ENCODE measurements at regions not wholly inside any gene's neighbourhood (a gene's known extent, or its start where the extent isn't known, plus 50 kb on each side); places are given as distances from the start of the nearest gene placed in this dataset.
A peak's percentile ranks its signal among the peaks of the same experiment; 100 is the strongest.

DNA sequence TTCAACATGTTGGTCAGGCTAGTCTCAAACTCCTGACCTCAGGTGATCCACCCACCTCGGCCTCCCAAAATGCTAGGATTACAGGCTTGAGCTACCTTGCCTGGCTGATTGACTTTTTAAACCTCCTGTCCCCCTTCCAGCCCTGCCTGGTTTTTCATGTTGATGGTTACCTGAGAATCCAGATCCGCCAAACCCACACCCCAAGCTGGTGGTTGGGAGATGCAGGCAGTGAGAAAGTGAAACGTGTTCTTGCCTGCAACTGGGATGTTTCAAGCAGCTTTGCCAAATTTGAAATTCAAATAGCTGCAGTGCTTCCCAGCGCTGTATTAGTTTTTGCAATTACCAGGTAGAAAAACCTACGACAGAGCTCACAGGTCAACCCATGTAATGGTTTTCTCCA is 238.3 kb upstream of the PWP1 start:
- Histone ChIP-seq H3K4me1 (ENCODE audit: insufficient read depth, low read length, poor library complexity, severe bottlenecking) (peaks cover 9% of the 10 kb centered on the region), H3K27me3 (replicated peaks; ENCODE audit: insufficient read depth, low read depth, low read length, poor library complexity) (no peaks in the 10 kb centered on the region), H3K36me3 (ENCODE audit: insufficient read depth, low read length, poor library complexity, severe bottlenecking) (no peaks in the 10 kb centered on the region), H3K27ac (ENCODE audit: low read depth, low read length, poor library complexity, severe bottlenecking) (no peak overlapping the region), H3K9me3 (ENCODE audit: low read depth, low read length, poor library complexity, severe bottlenecking) (no peaks in the 10 kb centered on the region), H3K4me3 (ENCODE audit: low read depth, low read length, poor library complexity, severe bottlenecking) (no peak overlapping the region)
- no peak for DNase-seq (ENCODE audit: low spot score)
- TF ChIP-seq EZH2 (IDR thresholded peaks at IDR 0.05; ENCODE audit: borderline replicate concordance, low read depth, low read length, poor library complexity, severe bottlenecking) = no peak
- TF ChIP-seq, protein P1, sequence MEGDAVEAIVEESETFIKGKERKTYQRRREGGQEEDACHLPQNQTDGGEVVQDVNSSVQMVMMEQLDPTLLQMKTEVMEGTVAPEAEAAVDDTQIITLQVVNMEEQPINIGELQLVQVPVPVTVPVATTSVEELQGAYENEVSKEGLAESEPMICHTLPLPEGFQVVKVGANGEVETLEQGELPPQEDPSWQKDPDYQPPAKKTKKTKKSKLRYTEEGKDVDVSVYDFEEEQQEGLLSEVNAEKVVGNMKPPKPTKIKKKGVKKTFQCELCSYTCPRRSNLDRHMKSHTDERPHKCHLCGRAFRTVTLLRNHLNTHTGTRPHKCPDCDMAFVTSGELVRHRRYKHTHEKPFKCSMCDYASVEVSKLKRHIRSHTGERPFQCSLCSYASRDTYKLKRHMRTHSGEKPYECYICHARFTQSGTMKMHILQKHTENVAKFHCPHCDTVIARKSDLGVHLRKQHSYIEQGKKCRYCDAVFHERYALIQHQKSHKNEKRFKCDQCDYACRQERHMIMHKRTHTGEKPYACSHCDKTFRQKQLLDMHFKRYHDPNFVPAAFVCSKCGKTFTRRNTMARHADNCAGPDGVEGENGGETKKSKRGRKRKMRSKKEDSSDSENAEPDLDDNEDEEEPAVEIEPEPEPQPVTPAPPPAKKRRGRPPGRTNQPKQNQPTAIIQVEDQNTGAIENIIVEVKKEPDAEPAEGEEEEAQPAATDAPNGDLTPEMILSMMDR (conservative IDR thresholded peaks at IDR 0.05; ENCODE audit: low read depth, low read length) = no peak
- intact Hi-C loops (cut with micrococcal nuclease; ENCODE audit: unreplicated experiment) = no loop called here
- ChIA-PET CTCF (no interaction called here), POLR2A (ENCODE audit: low non-redundant PET) (no interaction called here)
- no TSS peak for BruUV-seq (replicated peaks)

DNA sequence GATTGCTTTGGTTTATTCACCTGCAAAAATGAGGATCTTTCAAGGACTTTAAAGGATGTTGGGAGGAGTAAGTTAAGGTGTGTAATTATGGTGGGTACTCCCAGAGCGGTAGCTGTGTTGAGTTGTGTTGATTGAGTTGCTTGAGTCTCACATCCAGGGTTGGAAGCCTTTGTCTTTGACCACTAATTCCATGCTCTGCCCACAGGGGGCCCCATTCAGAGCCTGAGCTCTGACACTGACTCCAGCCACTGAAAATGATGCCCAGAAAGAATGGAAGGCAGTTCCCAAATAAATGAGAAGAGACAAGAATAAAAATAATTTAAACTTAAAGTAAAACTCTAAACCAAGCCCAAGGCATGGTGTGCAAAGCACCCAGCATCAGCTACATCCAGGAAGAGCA is 237.4 kb upstream of the PWP1 start:
- TF ChIP-seq EZH2 (IDR thresholded peaks at IDR 0.05; ENCODE audit: borderline replicate concordance, low read depth, low read length, poor library complexity, severe bottlenecking) = no peak
- TF ChIP-seq, protein P1 (conservative IDR thresholded peaks at IDR 0.05; ENCODE audit: low read depth, low read length) = peak; percentile 49
- H3K36me3 ChIP-seq (ENCODE audit: insufficient read depth, low read length, poor library complexity, severe bottlenecking) = no peaks in the 10 kb centered on the region
- DNase-seq (ENCODE audit: low spot score) = peak; percentile 23
- POLR2A ChIA-PET (ENCODE audit: low non-redundant PET) = no interaction called here
- no peak overlapping the region for H3K27ac ChIP-seq (ENCODE audit: low read depth, low read length, poor library complexity, severe bottlenecking)
- intact Hi-C loops (cut with micrococcal nuclease; ENCODE audit: unreplicated experiment) = no loop called here
- CTCF ChIA-PET = no interaction called here
- peaks cover under 1% of the 10 kb centered on the region for H3K4me1 ChIP-seq (ENCODE audit: insufficient read depth, low read length, poor library complexity, severe bottlenecking)
- H3K27me3 ChIP-seq (replicated peaks; ENCODE audit: insufficient read depth, low read depth, low read length, poor library complexity) = no peaks in the 10 kb centered on the region
- BruUV-seq (replicated peaks) = no TSS peak
- H3K4me3 ChIP-seq (ENCODE audit: low read depth, low read length, poor library complexity, severe bottlenecking) = no peak overlapping the region
- H3K9me3 ChIP-seq (ENCODE audit: low read depth, low read length, poor library complexity, severe bottlenecking) = no peaks in the 10 kb centered on the region

DNA sequence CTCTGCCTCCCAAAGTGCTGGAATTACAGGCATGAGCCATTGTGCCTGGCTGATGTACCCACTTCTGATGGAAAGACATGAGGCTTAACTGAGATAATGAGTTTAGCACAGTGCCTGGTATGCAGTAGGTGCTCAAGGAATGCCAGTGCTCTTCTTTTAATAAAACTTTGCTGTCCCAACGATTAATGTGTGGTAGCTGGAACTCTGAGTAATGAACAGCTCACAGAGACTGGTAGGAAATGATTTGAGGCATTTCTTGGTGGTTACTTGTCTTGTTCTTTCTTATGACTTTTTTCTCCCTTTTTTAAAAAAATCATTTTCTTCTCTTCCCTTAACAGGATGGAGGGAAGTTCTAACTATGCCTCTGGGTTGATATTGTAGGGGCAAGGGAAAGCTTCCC is 235.7 kb upstream of the PWP1 start:
- no TSS peak for BruUV-seq (replicated peaks)
- no peaks in the 10 kb centered on the region for H3K4me1 ChIP-seq (ENCODE audit: insufficient read depth, low read length, poor library complexity, severe bottlenecking)
- no peaks in the 10 kb centered on the region for H3K27me3 ChIP-seq (replicated peaks; ENCODE audit: insufficient read depth, low read depth, low read length, poor library complexity)
- ChIA-PET CTCF (interaction anchor here (0.5 kb wide), 1 partner anchor 887 kb away, joined by 3 read pairs; no protein-coding TSS in a partner anchor), POLR2A (ENCODE audit: low non-redundant PET) (no interaction called here)
- DNase-seq (ENCODE audit: low spot score) = no peak
- no peak overlapping the region for H3K27ac ChIP-seq (ENCODE audit: low read depth, low read length, poor library complexity, severe bottlenecking)
- no peak overlapping the region for H3K4me3 ChIP-seq (ENCODE audit: low read depth, low read length, poor library complexity, severe bottlenecking)
- H3K9me3 ChIP-seq (ENCODE audit: low read depth, low read length, poor library complexity, severe bottlenecking) = no peaks in the 10 kb centered on the region
- TF ChIP-seq EZH2 (IDR thresholded peaks at IDR 0.05; ENCODE audit: borderline replicate concordance, low read depth, low read length, poor library complexity, severe bottlenecking) = no peak
- TF ChIP-seq, protein P1 (conservative IDR thresholded peaks at IDR 0.05; ENCODE audit: low read depth, low read length) = no peak
- H3K36me3 ChIP-seq (ENCODE audit: insufficient read depth, low read length, poor library complexity, severe bottlenecking) = no peaks in the 10 kb centered on the region
- intact Hi-C loops (cut with micrococcal nuclease; ENCODE audit: unreplicated experiment) = no loop called here
